ENCODE measurements at regions not wholly inside any gene's neighbourhood (a gene's known extent, or its start where the extent isn't known, plus 50 kb on each side); places are given as distances from the start of the nearest gene placed in this dataset.

GRCh38 chr21:35381743-35382310 is 332.7 kb upstream of the RUNX1 start:
- TF ChIP-seq EP300 (IDR thresholded peaks at IDR 0.05; ENCODE audit: low read depth in 2 of 2, low read length in 2 of 2) (no peak), EP300 (CRISPR knock-in tag; IDR thresholded peaks at IDR 0.05; ENCODE audit: borderline replicate concordance) (no peak), IRF2 (CRISPR knock-in tag; IDR thresholded peaks at IDR 0.05) (no peak), PREB (CRISPR knock-in tag; IDR thresholded peaks at IDR 0.05) (no peak), CTCF (CRISPR knock-in tag; IDR thresholded peaks at IDR 0.05) (no peak), KAT2B (IDR thresholded peaks at IDR 0.05; ENCODE audit: borderline replicate concordance, low read depth, low read length) (no peak), TERF1 (CRISPR knock-in tag; IDR thresholded peaks at IDR 0.05) (no peak)
- TF ChIP-seq, protein P1, sequence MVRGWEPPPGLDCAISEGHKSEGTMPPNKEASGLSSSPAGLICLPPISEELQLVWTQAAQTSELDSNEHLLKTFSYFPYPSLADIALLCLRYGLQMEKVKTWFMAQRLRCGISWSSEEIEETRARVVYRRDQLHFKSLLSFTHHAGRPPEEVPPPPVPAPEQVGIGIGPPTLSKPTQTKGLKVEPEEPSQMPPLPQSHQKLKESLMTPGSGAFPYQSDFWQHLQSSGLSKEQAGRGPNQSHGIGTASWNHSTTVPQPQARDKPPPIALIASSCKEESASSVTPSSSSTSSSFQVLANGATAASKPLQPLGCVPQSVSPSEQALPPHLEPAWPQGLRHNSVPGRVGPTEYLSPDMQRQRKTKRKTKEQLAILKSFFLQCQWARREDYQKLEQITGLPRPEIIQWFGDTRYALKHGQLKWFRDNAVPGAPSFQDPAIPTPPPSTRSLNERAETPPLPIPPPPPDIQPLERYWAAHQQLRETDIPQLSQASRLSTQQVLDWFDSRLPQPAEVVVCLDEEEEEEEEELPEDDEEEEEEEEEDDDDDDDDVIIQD (CRISPR knock-in tag; IDR thresholded peaks at IDR 0.05; ENCODE audit: low read depth): no peak

Measured in HepG2 (cell line).